NB4 (cell line): ENCODE measurements at regions not wholly inside any gene's neighbourhood (a gene's known extent, or its start where the extent isn't known, plus 50 kb on each side); places are given as distances from the start of the nearest gene placed in this dataset.

ENCODE experiments used
- DNase-seq: peaks from one replicate; pipeline ENCODE4 v3.0.0; 2010; ENCODE audit warnings: low read depth
- H3K4me3 ChIP-seq: one replicate; pipeline ENCODE4 v1.5.1; 2011; ENCODE audit warnings: mild to moderate bottlenecking, low read depth, low read length, moderate library complexity
- MYC ChIP-seq: IDR thresholded peaks from 2 replicates; pipeline ENCODE4 v1.6.1; 2011; ENCODE audit warnings: low read depth, low read length
- POLR2A ChIP-seq: IDR thresholded peaks from 2 replicates; pipeline ENCODE4 v1.6.1; 2011; ENCODE audit warnings: mild to moderate bottlenecking; ENCODE audit not compliant: insufficient read length; ENCODE audit errors: extremely low read depth
- TF ChIP-seq, protein P1 (sequence below): IDR thresholded peaks from 2 replicates; pipeline ENCODE4 v1.6.1; 2011; ENCODE audit warnings: low read depth, low read length
- TF ChIP-seq, protein P2 (sequence below): IDR thresholded peaks from one replicate; pipeline ENCODE4 v1.5.1; 2012; ENCODE audit warnings: low read depth, low read length

DNA sequence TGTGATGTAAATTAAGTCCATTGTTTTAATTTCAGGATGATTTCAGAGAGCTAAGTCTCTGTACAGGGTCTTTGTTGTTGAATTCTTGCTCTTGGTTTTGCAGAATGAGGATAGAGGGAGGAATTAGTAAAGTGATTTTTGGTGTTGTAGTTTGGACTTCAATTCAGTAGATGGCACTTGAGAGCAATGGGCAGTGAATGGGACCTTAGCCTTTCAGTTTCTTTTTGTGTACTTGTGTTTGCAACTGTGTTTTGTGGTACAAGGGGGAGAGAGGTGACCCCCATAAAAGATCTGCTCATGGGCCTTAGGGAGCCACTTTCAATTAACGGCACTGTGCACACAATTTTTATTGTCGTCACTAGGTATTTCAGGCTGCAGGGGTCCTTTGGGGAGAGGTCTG lies 340.0 kb downstream of the DCAF12L2 start:
- TF ChIP-seq MYC (no peak), POLR2A (no peak)
- TF ChIP-seq, protein P1, sequence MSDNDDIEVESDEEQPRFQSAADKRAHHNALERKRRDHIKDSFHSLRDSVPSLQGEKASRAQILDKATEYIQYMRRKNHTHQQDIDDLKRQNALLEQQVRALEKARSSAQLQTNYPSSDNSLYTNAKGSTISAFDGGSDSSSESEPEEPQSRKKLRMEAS: no peak
- TF ChIP-seq, protein P2, sequence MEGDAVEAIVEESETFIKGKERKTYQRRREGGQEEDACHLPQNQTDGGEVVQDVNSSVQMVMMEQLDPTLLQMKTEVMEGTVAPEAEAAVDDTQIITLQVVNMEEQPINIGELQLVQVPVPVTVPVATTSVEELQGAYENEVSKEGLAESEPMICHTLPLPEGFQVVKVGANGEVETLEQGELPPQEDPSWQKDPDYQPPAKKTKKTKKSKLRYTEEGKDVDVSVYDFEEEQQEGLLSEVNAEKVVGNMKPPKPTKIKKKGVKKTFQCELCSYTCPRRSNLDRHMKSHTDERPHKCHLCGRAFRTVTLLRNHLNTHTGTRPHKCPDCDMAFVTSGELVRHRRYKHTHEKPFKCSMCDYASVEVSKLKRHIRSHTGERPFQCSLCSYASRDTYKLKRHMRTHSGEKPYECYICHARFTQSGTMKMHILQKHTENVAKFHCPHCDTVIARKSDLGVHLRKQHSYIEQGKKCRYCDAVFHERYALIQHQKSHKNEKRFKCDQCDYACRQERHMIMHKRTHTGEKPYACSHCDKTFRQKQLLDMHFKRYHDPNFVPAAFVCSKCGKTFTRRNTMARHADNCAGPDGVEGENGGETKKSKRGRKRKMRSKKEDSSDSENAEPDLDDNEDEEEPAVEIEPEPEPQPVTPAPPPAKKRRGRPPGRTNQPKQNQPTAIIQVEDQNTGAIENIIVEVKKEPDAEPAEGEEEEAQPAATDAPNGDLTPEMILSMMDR: no peak
- no peak for DNase-seq
- H3K4me3 ChIP-seq: no peak overlapping the region

DNA sequence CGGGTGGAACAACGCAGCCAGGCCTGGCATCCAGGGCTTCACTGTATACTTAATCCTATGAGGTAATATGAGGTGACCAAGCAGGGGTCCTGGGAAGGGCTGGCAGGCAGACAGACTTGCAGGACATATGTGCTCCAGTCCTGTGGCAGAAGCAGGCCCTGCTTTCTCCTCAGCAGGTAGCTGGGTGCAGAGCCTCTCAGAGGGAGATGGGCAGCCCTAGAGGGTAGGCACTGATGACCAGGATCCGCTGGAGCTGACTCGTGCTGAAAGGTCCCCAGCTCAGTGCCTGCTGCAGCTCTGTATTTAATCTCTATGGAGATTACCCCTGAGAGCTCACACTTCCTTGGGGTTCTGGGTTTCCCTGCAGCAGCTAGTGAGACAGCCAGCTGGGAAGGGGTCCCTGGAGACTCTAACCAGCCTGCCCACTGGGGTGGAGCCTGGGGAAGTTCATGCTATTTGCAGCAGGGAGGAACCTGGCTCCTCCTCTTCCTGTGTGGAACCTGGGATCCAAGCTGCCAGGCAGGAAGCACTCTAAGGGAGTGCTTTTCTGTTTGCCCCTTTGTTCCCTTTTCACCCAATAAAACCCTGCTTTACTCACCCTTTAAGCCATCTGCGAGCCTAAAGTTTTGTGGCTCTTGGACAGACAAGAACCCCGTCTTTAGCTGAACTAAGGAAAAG lies 339.2 kb downstream of the DCAF12L2 start:
- peak; percentile 1 for DNase-seq
- H3K4me3 ChIP-seq: no peak overlapping the region
- TF ChIP-seq, protein P2: no peak
- TF ChIP-seq MYC (no peak), POLR2A (no peak)
- TF ChIP-seq, protein P1: no peak

DNA sequence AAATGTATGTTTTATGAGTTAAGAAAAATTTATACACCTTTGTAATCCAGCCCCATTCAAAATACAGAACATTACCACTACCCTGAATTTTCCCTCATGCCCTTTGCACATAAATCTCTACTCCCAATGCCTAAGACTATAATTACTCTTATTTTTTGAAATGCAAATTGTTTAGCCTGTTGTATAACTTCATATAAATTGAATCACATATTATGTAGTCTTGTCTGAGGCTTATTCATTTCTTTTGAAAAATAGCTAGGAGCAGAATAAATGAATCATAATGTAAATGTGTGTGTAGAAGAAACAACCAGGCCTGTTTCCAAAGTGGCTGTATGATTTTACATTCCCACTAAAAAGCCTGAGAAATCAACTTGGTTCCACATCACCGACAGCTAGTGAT lies 319.8 kb downstream of the DCAF12L2 start:
- DNase-seq: no peak
- H3K4me3 ChIP-seq: no peak overlapping the region
- TF ChIP-seq, protein P1: no peak
- TF ChIP-seq POLR2A: no peak
- TF ChIP-seq MYC: no peak
- TF ChIP-seq, protein P2: no peak

DNA sequence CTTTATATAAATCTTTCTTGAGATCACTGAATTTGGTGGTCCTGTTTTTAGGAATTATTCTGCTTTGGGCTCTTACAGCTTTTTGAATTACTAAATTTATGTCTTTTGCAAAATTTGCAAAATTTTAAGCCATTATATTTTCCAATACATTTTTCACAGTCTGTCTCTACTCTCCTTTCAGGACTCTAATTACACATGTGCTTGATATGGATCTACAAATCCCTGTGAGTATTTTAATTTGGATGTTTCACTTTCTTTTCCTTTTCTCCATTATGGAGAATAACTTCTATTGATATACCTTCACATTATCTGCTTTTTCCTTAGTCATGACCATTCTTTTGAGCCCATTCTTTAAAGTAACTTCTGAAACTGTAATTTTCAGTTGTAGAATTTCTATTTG lies 315.4 kb downstream of the DCAF12L2 start:
- H3K4me3 ChIP-seq: no peak overlapping the region

DNA sequence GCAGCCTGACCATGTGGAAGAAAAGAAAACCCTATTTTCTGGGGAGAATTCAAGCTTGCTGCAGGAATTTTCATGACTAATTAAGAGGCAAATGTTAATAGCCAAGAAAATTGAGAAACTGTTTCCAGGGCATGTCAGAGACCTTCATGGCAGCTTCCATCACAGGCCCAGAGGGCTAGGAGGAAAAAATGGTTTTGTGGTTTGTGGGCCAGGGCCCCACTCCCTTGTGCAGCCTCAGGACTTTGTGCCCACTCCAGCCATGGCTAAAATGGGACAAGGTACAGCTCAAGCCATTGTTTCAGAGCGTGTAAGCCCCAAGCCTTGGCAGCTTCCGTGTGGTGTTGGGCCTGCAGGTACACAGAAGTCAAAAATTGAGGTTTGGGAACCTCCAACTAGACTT lies 282.9 kb downstream of the DCAF12L2 start:
- H3K4me3 ChIP-seq: no peak overlapping the region
- no peak for DNase-seq
- TF ChIP-seq, protein P1: no peak
- TF ChIP-seq POLR2A (no peak), MYC (no peak)
- TF ChIP-seq, protein P2: no peak

More for the DNA sequence above, 315.4 kb downstream of the DCAF12L2 start:
- TF ChIP-seq, protein P1: no peak
- TF ChIP-seq POLR2A: no peak
- TF ChIP-seq, protein P2: no peak
- no peak for TF ChIP-seq MYC
- no peak for DNase-seq

DNA sequence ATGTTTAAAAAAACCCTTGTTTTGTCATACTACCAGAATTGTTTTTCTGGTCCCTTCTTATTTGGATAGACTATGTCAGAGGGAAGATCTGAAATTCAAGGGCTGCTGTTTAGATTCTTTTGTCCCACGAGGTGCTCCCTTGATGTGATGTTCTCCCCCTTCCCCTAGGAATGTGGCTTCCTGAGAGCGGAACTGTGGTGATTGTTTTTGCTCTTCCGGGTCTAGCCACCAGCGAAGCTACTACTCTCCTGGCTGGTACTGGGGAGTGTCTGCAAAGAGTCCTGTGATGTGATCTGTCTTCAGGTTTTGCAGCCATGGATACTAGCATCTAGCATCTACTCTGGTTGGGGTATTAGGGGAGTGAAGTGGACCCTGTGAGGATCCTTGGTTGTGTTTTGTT lies 271.1 kb downstream of the DCAF12L2 start:
- H3K4me3 ChIP-seq: no peak overlapping the region
- TF ChIP-seq POLR2A (no peak), MYC (no peak)
- TF ChIP-seq, protein P1: no peak
- TF ChIP-seq, protein P2: no peak
- DNase-seq: no peak
